ENCODE measurements at regions not wholly inside any gene's neighbourhood (a gene's known extent, or its start where the extent isn't known, plus 50 kb on each side); places are given as distances from the start of the nearest gene placed in this dataset.

DNA sequence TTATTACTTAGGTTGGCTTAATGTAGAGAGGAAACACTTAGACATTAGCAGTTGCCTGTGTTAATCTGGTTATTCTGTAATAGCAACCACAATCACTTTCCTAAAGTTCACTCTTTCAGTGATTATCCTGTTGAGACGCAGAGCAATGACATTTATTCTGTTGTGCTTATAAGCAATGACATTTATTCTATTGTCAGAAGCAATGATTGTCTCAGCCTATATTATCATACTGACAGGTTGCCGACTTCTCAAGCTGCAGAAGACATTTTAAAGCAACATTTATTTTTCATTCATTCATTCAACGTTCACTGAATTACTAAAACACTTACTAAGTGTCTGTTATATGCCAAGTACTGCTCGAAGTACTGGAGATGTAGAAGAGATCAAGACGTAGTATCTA lies 193.5 kb upstream of the SLITRK3 start:
- TF ChIP-seq, protein P1, sequence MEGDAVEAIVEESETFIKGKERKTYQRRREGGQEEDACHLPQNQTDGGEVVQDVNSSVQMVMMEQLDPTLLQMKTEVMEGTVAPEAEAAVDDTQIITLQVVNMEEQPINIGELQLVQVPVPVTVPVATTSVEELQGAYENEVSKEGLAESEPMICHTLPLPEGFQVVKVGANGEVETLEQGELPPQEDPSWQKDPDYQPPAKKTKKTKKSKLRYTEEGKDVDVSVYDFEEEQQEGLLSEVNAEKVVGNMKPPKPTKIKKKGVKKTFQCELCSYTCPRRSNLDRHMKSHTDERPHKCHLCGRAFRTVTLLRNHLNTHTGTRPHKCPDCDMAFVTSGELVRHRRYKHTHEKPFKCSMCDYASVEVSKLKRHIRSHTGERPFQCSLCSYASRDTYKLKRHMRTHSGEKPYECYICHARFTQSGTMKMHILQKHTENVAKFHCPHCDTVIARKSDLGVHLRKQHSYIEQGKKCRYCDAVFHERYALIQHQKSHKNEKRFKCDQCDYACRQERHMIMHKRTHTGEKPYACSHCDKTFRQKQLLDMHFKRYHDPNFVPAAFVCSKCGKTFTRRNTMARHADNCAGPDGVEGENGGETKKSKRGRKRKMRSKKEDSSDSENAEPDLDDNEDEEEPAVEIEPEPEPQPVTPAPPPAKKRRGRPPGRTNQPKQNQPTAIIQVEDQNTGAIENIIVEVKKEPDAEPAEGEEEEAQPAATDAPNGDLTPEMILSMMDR (IDR thresholded peaks at IDR 0.05) = no peak
- no peak for TF ChIP-seq ZFX (IDR thresholded peaks at IDR 0.05; ENCODE audit: borderline replicate concordance)

Measured in 22Rv1 (cell line).